IgD-negative memory B cell (primary cell): ENCODE measurements at regions not wholly inside any gene's neighbourhood (a gene's known extent, or its start where the extent isn't known, plus 50 kb on each side); places are given as distances from the start of the nearest gene placed in this dataset.
A peak's percentile ranks its signal among the peaks of the same experiment; 100 is the strongest.

Experiments used
- H3K27ac Mint-ChIP-seq, 3 donors: one replicate each; pipeline ENCODE4 v1.8.0; 2020 to 2022; ENCODE audit warnings: mild to moderate bottlenecking in 3 of 3, mixed read lengths in 3 of 3, moderate library complexity in 1 of 3
- H3K27me3 Mint-ChIP-seq: one replicate; pipeline ENCODE4 v1.8.0; 2021; ENCODE audit warnings: mixed read lengths
- H3K36me3 Mint-ChIP-seq: one replicate; pipeline ENCODE4 v1.8.0; 2020; ENCODE audit warnings: mild to moderate bottlenecking, mixed read lengths
- H3K4me1 Mint-ChIP-seq, 3 donors: one replicate each; pipeline ENCODE4 v1.8.0; 2020 to 2022; ENCODE audit warnings: mixed read lengths in 3 of 3, mild to moderate bottlenecking in 1 of 3
- H3K4me3 Mint-ChIP-seq, 4 donors: one replicate each; pipeline ENCODE4 v1.8.0; 2020 to 2022; ENCODE audit warnings: mild to moderate bottlenecking in 4 of 4, mixed read lengths in 4 of 4, moderate library complexity in 3 of 4
- H3K9me3 Mint-ChIP-seq, 3 donors: one replicate each; pipeline ENCODE4 v1.8.0; 2020 to 2021; ENCODE audit warnings: mixed read lengths in 3 of 3, mild to moderate bottlenecking in 1 of 3

- H3K27me3 Mint-ChIP-seq, result peaks cover 9% of the 10 kb centered on the region
- H3K36me3 Mint-ChIP-seq, result peaks cover 1% of the 10 kb centered on the region
- H3K27ac Mint-ChIP-seq, result no peak overlapping the region
- H3K9me3 Mint-ChIP-seq, result no peaks in the 10 kb centered on the region
- peaks cover 5 to 11% (median 9%) of the 10 kb centered on the region in 3 donors for H3K4me1 Mint-ChIP-seq
- H3K4me3 Mint-ChIP-seq, result no peak overlapping the region
Observed at GRCh38 chr6:44624226-44624625, 236.7 kb downstream of the CDC5L start.

- Mint-ChIP-seq H3K36me3 (peaks cover 1% of the 10 kb centered on the region), H3K4me3 (no peak overlapping the region), H3K9me3 (no peaks in the 10 kb centered on the region), H3K27ac (no peak overlapping the region), H3K27me3 (peaks cover 9% of the 10 kb centered on the region), H3K4me1 (peaks cover 5 to 11% (median 9%) of the 10 kb centered on the region in 3 donors)
Observed at GRCh38 chr6:44624936-44625573, 237.5 kb downstream of the CDC5L start.

- Mint-ChIP-seq H3K9me3 (no peaks in the 10 kb centered on the region), H3K4me1 (peaks cover 5 to 11% (median 9%) of the 10 kb centered on the region in 3 donors), H3K27ac (no peak overlapping the region), H3K27me3 (peaks cover 8% of the 10 kb centered on the region), H3K4me3 (no peak overlapping the region), H3K36me3 (peaks cover 1% of the 10 kb centered on the region)
Observed at GRCh38 chr6:44625996-44626395, 238.5 kb downstream of the CDC5L start.

GRCh38 chr6:44626616-44627015 lies 239.1 kb downstream of the CDC5L start:
- Mint-ChIP-seq H3K27ac (no peak overlapping the region), H3K9me3 (no peaks in the 10 kb centered on the region), H3K4me3 (no peak overlapping the region), H3K36me3 (peaks cover 1% of the 10 kb centered on the region), H3K4me1 (peaks cover 5 to 11% (median 9%) of the 10 kb centered on the region in 3 donors), H3K27me3 (peaks cover 6% of the 10 kb centered on the region)

GRCh38 chr6:44627091-44627882 lies 239.8 kb downstream of the CDC5L start:
- Mint-ChIP-seq H3K9me3 (no peaks in the 10 kb centered on the region), H3K27me3 (peaks cover 6% of the 10 kb centered on the region), H3K4me1 (peaks cover 5 to 11% (median 9%) of the 10 kb centered on the region in 3 donors), H3K4me3 (no peak overlapping the region), H3K36me3 (peaks cover 1% of the 10 kb centered on the region), H3K27ac (no peak overlapping the region)

GRCh38 chr6:44627883-44628271 lies 240.4 kb downstream of the CDC5L start:
- H3K36me3 Mint-ChIP-seq, result peaks cover 1% of the 10 kb centered on the region
- no peak overlapping the region for H3K27ac Mint-ChIP-seq
- H3K4me1 Mint-ChIP-seq, result peaks cover 2 to 8% (median 7%) of the 10 kb centered on the region in 3 donors
- no peak overlapping the region for H3K4me3 Mint-ChIP-seq
- H3K9me3 Mint-ChIP-seq, result no peaks in the 10 kb centered on the region
- peaks cover 6% of the 10 kb centered on the region for H3K27me3 Mint-ChIP-seq

DNA sequence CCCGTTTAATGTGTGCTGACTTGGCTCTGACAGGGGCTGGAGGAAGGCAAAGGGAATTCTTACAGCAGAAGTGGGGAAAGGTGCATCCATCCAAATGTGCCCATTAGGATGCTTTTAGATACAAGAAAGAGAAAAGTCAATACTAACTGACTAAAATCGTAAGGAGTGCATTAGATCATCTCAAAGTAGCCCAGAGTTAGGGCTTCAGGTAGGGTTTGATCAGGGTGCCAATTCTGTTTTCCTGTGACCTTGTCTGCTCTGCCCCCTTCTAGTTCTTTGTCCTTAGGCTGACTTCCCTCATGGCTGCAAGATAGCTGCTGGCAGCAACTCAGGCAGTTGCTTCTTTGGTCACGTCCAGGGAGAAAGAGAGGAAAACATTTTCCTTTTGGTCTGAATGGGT lies 240.8 kb downstream of the CDC5L start:
- H3K27me3 Mint-ChIP-seq, result peaks cover 6% of the 10 kb centered on the region
- peaks cover 1% of the 10 kb centered on the region for H3K36me3 Mint-ChIP-seq
- H3K4me1 Mint-ChIP-seq, result peaks cover 2 to 3% (median 3%) of the 10 kb centered on the region in 3 donors
- H3K27ac Mint-ChIP-seq, result peak overlapping the region in 1 of 3 donors; percentile 43
- H3K9me3 Mint-ChIP-seq, result no peaks in the 10 kb centered on the region
- no peak overlapping the region for H3K4me3 Mint-ChIP-seq

- Mint-ChIP-seq H3K9me3 (no peaks in the 10 kb centered on the region), H3K36me3 (peaks cover 1% of the 10 kb centered on the region), H3K4me1 (peaks cover 0 to 3% (median 2%) of the 10 kb centered on the region in 3 donors), H3K27me3 (peaks cover 5% of the 10 kb centered on the region), H3K27ac (no peak overlapping the region), H3K4me3 (no peak overlapping the region)
Observed at GRCh38 chr6:44629636-44630035, 242.1 kb downstream of the CDC5L start.

DNA sequence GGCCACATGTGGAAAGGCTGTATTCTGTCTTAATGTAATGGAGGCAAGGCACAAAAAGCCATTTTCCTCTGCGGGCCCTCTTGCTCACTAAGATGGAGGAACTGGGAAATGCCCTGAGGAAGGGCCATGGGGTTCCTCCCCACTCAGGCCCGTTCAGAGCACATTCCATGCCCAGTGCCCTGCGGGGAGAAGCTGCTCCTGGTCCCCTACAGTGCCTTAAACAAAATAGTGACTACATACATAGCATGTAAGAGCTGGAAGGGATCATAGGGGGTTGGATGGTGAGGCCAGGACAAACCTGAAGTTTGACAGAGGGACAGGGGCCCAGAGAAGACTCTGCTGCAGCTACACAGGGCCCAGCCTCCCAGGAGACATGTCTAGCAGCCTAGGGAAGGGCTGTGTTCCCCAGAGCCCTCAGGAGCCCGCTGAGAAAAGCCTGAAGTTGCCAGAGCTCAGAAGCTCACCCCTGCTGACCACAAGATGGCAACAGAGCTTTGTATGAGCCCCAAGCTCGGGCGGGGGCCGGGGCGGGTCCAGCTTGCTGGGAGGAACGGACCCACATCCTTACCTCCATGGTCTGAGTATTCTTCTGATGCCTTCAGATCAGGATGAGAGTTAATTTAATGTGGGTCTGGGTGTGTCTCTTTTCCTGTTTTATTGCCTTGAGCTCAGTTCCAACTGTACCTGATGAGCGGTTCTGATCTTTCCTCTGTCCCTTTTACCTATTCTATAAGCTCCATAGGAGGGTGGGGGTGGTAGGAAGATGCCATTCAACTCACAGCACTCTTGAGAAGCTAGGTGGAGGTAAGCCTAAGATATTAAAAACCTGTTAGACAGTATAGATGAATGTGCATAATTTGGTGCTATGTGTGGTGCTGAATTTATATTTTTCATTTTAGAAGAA lies 242.9 kb downstream of the CDC5L start:
- Mint-ChIP-seq H3K36me3 (peaks cover 1% of the 10 kb centered on the region), H3K9me3 (no peaks in the 10 kb centered on the region), H3K27ac (no peak overlapping the region), H3K4me3 (no peak overlapping the region), H3K27me3 (peaks cover 5% of the 10 kb centered on the region), H3K4me1 (peaks cover 0 to 3% (median 2%) of the 10 kb centered on the region in 3 donors)

DNA sequence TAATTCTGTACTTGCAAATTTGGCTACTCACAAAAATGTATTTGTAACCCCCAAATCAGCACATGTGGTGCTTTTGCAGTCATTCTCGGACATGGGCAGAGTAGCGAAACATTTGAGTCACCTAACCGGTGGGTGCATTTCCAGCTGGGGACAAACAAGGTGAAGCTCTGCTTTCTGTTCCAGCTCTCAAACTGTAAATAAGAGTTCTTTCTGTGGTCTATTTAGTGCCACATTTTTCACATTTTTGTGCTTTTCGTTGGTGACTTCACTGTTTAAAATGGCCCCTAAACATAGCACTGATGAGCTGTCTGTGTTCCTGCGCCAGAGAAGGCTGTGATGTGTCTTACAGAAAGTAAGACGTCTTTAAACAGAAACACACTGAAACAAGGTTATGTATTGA lies 244.5 kb downstream of the CDC5L start:
- Mint-ChIP-seq H3K4me1 (peaks cover 0 to 3% (median 0%) of the 10 kb centered on the region in 3 donors), H3K4me3 (no peak overlapping the region), H3K27ac (peak overlapping the region in 1 of 3 donors; percentile 78), H3K9me3 (peaks cover 0 to 3% (median 0%) of the 10 kb centered on the region in 3 donors), H3K36me3 (no peaks in the 10 kb centered on the region), H3K27me3 (peaks cover 7% of the 10 kb centered on the region)

DNA sequence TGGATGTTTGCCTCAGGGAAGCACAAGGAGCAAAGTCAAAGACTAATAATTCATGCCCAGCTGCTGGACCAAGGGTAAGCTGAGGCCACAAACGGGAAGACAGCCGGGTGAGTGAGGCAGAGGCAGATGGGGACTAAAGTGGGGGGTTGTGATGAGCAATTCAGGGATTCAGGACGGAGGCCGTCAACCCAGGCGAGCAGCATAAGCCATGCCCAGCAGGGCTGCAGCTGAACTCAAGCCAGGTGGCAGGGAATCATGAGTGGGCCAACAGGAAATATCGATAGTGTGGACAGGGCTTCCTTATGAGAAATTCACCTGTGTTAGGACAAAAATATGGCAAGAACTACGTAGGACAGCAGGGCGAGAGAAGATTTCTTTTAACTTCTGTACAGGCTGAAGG lies 246.8 kb downstream of the CDC5L start:
- no peaks in the 10 kb centered on the region for H3K36me3 Mint-ChIP-seq
- no peak overlapping the region for H3K27ac Mint-ChIP-seq
- no peak overlapping the region for H3K4me3 Mint-ChIP-seq
- H3K4me1 Mint-ChIP-seq, result no peaks in the 10 kb centered on the region
- H3K9me3 Mint-ChIP-seq, result peaks cover 0 to 5% (median 4%) of the 10 kb centered on the region in 3 donors
- H3K27me3 Mint-ChIP-seq, result peaks cover 4% of the 10 kb centered on the region

- no peaks in the 10 kb centered on the region for H3K36me3 Mint-ChIP-seq
- H3K27ac Mint-ChIP-seq, result no peak overlapping the region
- H3K27me3 Mint-ChIP-seq, result peaks cover 4% of the 10 kb centered on the region
- no peak overlapping the region for H3K4me3 Mint-ChIP-seq
- peaks cover 0 to 5% (median 4%) of the 10 kb centered on the region in 3 donors for H3K9me3 Mint-ChIP-seq
- no peaks in the 10 kb centered on the region for H3K4me1 Mint-ChIP-seq
Observed at GRCh38 chr6:44635486-44635885, 248.0 kb downstream of the CDC5L start.

DNA sequence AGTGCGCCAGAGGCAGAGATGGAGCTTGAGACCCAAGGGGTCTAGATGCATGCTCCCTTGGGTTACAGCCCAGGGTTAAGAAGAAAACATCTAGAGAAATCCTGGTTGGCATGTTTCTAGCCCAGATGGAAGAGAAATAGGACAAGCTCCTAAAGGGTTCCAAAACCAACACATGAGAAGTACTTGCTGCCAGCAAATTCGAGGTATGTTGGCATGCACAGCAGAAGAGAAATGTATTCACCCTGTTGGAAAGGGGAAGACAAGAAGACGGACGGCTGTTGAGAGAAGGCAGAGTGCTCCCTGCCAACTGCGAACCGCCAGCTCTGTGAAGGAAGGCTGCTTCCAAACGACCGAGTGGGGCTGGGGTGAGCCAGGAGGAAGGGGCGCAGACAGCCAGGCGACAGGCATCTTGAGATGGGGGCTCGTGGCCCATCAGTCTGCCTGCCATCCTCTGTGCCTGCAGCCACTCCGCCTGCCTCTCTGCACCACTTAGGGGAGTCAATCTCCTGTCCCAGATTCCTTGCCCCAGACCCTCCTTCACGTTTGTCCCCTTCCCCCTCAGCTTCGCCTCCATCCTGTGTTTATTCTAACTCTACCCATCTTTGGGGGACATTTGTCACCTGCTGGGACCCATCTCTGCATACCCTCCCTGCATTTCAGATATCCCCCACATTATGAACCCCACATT lies 249.2 kb downstream of the CDC5L start:
- Mint-ChIP-seq H3K9me3 (peaks cover 0 to 5% (median 4%) of the 10 kb centered on the region in 3 donors), H3K4me3 (no peak overlapping the region), H3K36me3 (no peaks in the 10 kb centered on the region), H3K27me3 (peaks cover 2% of the 10 kb centered on the region), H3K27ac (no peak overlapping the region), H3K4me1 (no peaks in the 10 kb centered on the region)

DNA sequence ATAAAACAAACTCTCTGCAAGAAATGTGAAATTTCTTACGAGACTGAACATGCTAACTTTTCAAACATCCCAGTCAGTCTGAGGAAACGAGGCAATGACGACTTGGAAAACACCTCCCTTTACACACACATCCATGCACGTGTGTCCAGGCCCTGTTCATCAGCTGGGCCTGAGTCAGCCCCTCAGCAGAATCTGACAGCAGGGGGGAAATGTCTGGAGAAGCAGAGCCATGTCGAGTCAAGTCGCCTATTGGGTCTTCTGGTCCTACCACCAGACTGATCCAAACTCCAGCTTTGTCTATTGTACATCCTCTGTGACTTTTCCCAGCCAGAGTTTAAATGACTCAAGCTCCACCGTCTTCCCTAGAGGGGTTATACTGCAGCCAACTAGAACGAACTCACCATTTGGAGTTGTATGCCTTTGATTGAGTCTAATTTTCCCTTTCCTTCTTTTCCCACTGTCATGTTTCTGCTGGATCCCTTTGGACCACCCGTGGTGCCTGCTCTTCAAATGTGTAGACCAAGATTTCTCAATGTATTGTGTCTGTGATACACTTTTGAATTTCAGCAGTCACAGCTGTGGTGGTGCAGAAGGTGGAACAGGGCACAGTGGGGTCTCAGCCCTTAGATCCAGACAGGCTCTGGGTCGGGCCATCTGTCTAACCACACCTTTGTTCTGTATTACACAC lies 254.0 kb downstream of the CDC5L start:
- H3K9me3 Mint-ChIP-seq, result peaks cover 0 to 5% (median 3%) of the 10 kb centered on the region in 3 donors
- no peaks in the 10 kb centered on the region for H3K4me1 Mint-ChIP-seq
- no peak overlapping the region for H3K27ac Mint-ChIP-seq
- no peaks in the 10 kb centered on the region for H3K36me3 Mint-ChIP-seq
- H3K4me3 Mint-ChIP-seq, result no peak overlapping the region
- peaks cover 2% of the 10 kb centered on the region for H3K27me3 Mint-ChIP-seq
